HepG2 (cell line): ENCODE measurements at regions not wholly inside any gene's neighbourhood (a gene's known extent, or its start where the extent isn't known, plus 50 kb on each side); places are given as distances from the start of the nearest gene placed in this dataset.

Experiments
- DMAP1 ChIP-seq: IDR thresholded peaks from 2 replicates; pipeline ENCODE4 v1.6.1; 2016
- EP300 ChIP-seq, 3 experiments: sonication (generic) in 1 of 3; formaldehyde crosslinking in 1 of 3; IDR thresholded peaks; 2 replicates each; pipeline versions ENCODE4 v1.5.1 to v1.6.1; 2011 to 2020; ENCODE audit warnings: low read depth in 2 of 3, low read length in 2 of 3, borderline replicate concordance in 1 of 3, improper control_type of control experiment in 1 of 3, mild to moderate bottlenecking in 1 of 3, missing genetic modification reagents in 1 of 3, moderate library complexity in 1 of 3
- HNF4A ChIP-seq: sonication (generic); formaldehyde crosslinking; IDR thresholded peaks from 2 replicates; pipeline ENCODE4 v1.4.0; 2020; ENCODE audit warnings: missing genetic modification reagents
- HOMEZ ChIP-seq: IDR thresholded peaks from 2 replicates; pipeline ENCODE4 v1.6.1; 2016; ENCODE audit warnings: low read depth
- MAFG ChIP-seq: sonication (generic); formaldehyde crosslinking; IDR thresholded peaks from 2 replicates; pipeline ENCODE4 v1.5.1; 2020; ENCODE audit warnings: mild to moderate bottlenecking, missing genetic modification reagents
- MAFK ChIP-seq, 2 experiments: IDR thresholded peaks in 1 of 2; conservative IDR thresholded peaks in 1 of 2; 2 replicates each; pipeline ENCODE4 v1.6.1; 2011; ENCODE audit warnings: improper control_type of control experiment in 2 of 2, low read length in 2 of 2
- NFATC3 ChIP-seq: sonication (generic); formaldehyde crosslinking; IDR thresholded peaks from 2 replicates; pipeline ENCODE4 v1.5.1; 2020; ENCODE audit warnings: mild to moderate bottlenecking, missing genetic modification reagents
- NFE2L2 ChIP-seq: fragments of 150-350 bp; IDR thresholded peaks from 2 replicates; pipeline ENCODE4 v1.6.1; 2014; ENCODE audit warnings: low read length
- RXRB ChIP-seq: IDR thresholded peaks from 2 replicates; pipeline ENCODE4 v1.6.1; 2016; ENCODE audit warnings: borderline replicate concordance, missing genetic modification reagents, missing compliant biosample characterization
- SALL2 ChIP-seq: sonication (generic); formaldehyde crosslinking; IDR thresholded peaks from 2 replicates; pipeline ENCODE4 v1.8.1; 2023; ENCODE audit warnings: mild to moderate bottlenecking, missing genetic modification reagents, inconsistent platforms
- SCMH1 ChIP-seq: sonication (generic); formaldehyde crosslinking; IDR thresholded peaks from 2 replicates; pipeline ENCODE4 v1.9.0; 2021; ENCODE audit warnings: missing genetic modification reagents, mild to moderate bottlenecking, borderline replicate concordance
- SMAD1 ChIP-seq: sonication (generic); formaldehyde crosslinking; IDR thresholded peaks from 2 replicates; pipeline ENCODE4 v1.4.0; 2020; ENCODE audit warnings: missing genetic modification reagents, low read depth, mild to moderate bottlenecking, borderline replicate concordance
- SOX13 ChIP-seq, 3 experiments: fragments of 450-650 bp in 1 of 3; sonication (generic) in 1 of 3; formaldehyde crosslinking in 1 of 3; IDR thresholded peaks in 2 of 3; conservative IDR thresholded peaks in 1 of 3; 2 replicates each; pipeline versions ENCODE4 v1.5.0 to v1.6.1; 2016 to 2020; ENCODE audit warnings: antibody characterized with exemption in 1 of 3, mild to moderate bottlenecking in 1 of 3, missing compliant biosample characterization in 1 of 3, missing genetic modification reagents in 1 of 3, moderate library complexity in 1 of 3
- TEAD3 ChIP-seq: optimal IDR thresholded peaks from 2 replicates; pipeline ENCODE3; 2016; ENCODE audit warnings: borderline replicate concordance
- TGIF2 ChIP-seq: IDR thresholded peaks from 2 replicates; pipeline ENCODE4 v1.6.1; 2016; ENCODE audit warnings: control low read depth, missing compliant biosample characterization
- TOPORS ChIP-seq: sonication (generic); formaldehyde crosslinking; IDR thresholded peaks from 2 replicates; pipeline ENCODE4 v1.8.0; 2023; ENCODE audit warnings: mild to moderate bottlenecking, missing genetic modification reagents
- ZBTB7B ChIP-seq: sonication (generic); formaldehyde crosslinking; IDR thresholded peaks from 2 replicates; pipeline ENCODE4 v1.4.0; 2020; ENCODE audit warnings: missing genetic modification reagents
- ZFAT ChIP-seq: sonication (generic); formaldehyde crosslinking; conservative IDR thresholded peaks from 2 replicates; pipeline ENCODE4 v1.8.1; 2023; ENCODE audit warnings: missing genetic modification reagents, inconsistent platforms
- ZMYM3 ChIP-seq: sonication (generic); formaldehyde crosslinking; IDR thresholded peaks from 2 replicates; pipeline ENCODE4 v1.5.1; 2020; ENCODE audit warnings: mild to moderate bottlenecking, missing genetic modification reagents
- ZMYM4 ChIP-seq: sonication (generic); formaldehyde crosslinking; IDR thresholded peaks from 2 replicates; pipeline ENCODE4 v1.8.1; 2023; ENCODE audit warnings: mild to moderate bottlenecking, missing genetic modification reagents
- ZNF160 ChIP-seq: sonication (generic); formaldehyde crosslinking; IDR thresholded peaks from 2 replicates; pipeline ENCODE4 v1.8.0; 2022; ENCODE audit warnings: mild to moderate bottlenecking, inconsistent platforms, missing genetic modification reagents
- ZNF180 ChIP-seq: sonication (generic); formaldehyde crosslinking; IDR thresholded peaks from 2 replicates; pipeline ENCODE4 v1.4.0; 2020; ENCODE audit warnings: low read depth, missing genetic modification reagents, borderline replicate concordance
- ZNF432 ChIP-seq: sonication (generic); formaldehyde crosslinking; IDR thresholded peaks from 2 replicates; pipeline ENCODE4 v1.5.0; 2020; ENCODE audit warnings: missing genetic modification reagents, mild to moderate bottlenecking, borderline replicate concordance
- ZNF510 ChIP-seq: sonication (generic); formaldehyde crosslinking; IDR thresholded peaks from 2 replicates; pipeline ENCODE4 v1.4.0; 2020; ENCODE audit warnings: low read depth, mild to moderate bottlenecking, missing genetic modification reagents
- ZNF550 ChIP-seq: sonication (generic); formaldehyde crosslinking; IDR thresholded peaks from 2 replicates; pipeline ENCODE4 v1.4.0; 2020; ENCODE audit warnings: mild to moderate bottlenecking, missing genetic modification reagents, borderline replicate concordance
- ZNF564 ChIP-seq: sonication (generic); formaldehyde crosslinking; IDR thresholded peaks from 2 replicates; pipeline ENCODE4 v1.8.1; 2023; ENCODE audit warnings: mild to moderate bottlenecking, missing genetic modification reagents
- ZNF644 ChIP-seq: IDR thresholded peaks from 2 replicates; pipeline ENCODE4 v1.6.1; 2016; ENCODE audit warnings: low read depth
- ZNF678 ChIP-seq: sonication (generic); formaldehyde crosslinking; IDR thresholded peaks from 2 replicates; pipeline ENCODE4 v1.4.0; 2020; ENCODE audit warnings: mild to moderate bottlenecking, missing genetic modification reagents
- ZNF777 ChIP-seq: sonication (generic); formaldehyde crosslinking; IDR thresholded peaks from 2 replicates; pipeline ENCODE4 v1.4.0; 2020; ENCODE audit warnings: missing genetic modification reagents
- ZNF781 ChIP-seq: sonication (generic); formaldehyde crosslinking; IDR thresholded peaks from 2 replicates; pipeline ENCODE4 v1.5.1; 2020; ENCODE audit warnings: borderline replicate concordance, mild to moderate bottlenecking, missing genetic modification reagents; ENCODE audit errors: not compliant biosample characterization
- ZNF792 ChIP-seq: IDR thresholded peaks from 2 replicates; pipeline ENCODE4 v1.6.1; 2016
- ZNF850 ChIP-seq: sonication (generic); formaldehyde crosslinking; conservative IDR thresholded peaks from 2 replicates; pipeline ENCODE4 v1.9.0; 2021; ENCODE audit warnings: mild to moderate bottlenecking, missing genetic modification reagents

DNA sequence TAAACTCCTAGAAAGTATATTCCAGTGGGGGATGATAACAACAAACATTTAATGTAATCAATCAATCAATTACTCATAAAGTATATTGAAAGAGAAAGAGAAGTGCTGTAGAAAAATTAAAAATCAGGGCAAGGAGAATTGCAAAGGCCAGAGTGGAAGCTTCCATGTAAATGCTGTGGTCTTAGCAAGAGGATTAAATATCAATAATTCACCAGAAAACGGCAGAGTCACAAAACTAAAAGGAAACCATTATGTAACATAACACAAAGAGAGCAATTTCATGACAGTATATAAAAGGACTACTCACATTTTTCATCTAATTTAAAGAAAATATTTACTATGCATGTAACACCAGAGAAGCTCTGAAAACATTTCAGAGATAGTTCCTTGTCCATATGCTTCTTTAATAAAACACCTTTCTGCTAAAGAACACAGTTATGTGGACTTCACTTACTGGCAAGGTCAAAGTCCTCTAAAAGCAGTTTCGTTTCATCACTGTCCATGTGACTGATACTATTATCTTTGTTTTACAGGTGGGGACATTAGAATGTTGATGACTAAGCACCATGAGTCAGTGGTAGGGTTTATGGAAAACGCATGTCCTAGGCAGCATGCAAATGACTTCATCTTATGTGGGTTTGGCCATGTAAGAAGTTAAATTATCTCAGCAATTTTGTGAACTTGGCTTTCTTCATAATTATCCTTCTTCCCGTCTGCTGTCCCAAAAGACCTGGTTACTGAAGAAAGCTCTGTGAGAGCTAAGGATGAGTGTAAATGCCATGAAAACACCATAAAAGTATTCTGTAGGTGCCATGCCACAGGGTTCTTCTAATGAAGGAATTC, 185.8 kb upstream of the TENT5A start (continued):
- TF ChIP-seq ZMYM4 (peak; percentile 74; the same call in 1 of the 2 replicates), SALL2 (CRISPR knock-in tag) (no peak), SMAD1 (CRISPR knock-in tag) (no peak), TOPORS (CRISPR knock-in tag) (no peak), DMAP1 (CRISPR knock-in tag) (peak; percentile 66), HOMEZ (CRISPR knock-in tag) (peak; percentile 95; the same call in 1 of the 2 replicates), HNF4A (CRISPR knock-in tag) (peak; percentile 91), ZNF777 (CRISPR knock-in tag) (no peak), TEAD3 (CRISPR knock-in tag) (peak; percentile 68), ZNF432 (no peak), RXRB (CRISPR knock-in tag) (peak; percentile 22; the same call in 1 of the 2 replicates), NFE2L2 (peak; percentile 32; the same call in 1 of the 2 replicates), SCMH1 (CRISPR knock-in tag) (no peak), ZNF781 (CRISPR knock-in tag) (no peak), ZMYM3 (CRISPR knock-in tag) (peak; percentile 16; the same call in 1 of the 2 replicates), NFATC3 (CRISPR knock-in tag) (no peak), ZBTB7B (CRISPR knock-in tag) (no peak), ZNF644 (peak; percentile 92), EP300 (IDR thresholded peaks at IDR 0.05; ENCODE audit: low read depth in 2 of 2, low read length in 2 of 2) (peak in 1 of 2 experiments; percentile 80; a peak in 2 of 4 replicates), EP300 (CRISPR knock-in tag; IDR thresholded peaks at IDR 0.05; ENCODE audit: borderline replicate concordance) (peak; percentile 24; the same call in 1 of the 2 replicates), ZNF678 (CRISPR knock-in tag) (no peak), ZNF792 (CRISPR knock-in tag) (no peak), ZNF180 (CRISPR knock-in tag) (no peak), SOX13 (IDR thresholded peaks at IDR 0.05) (no peak), SOX13 (CRISPR knock-in tag; conservative IDR thresholded peaks at IDR 0.05 in 1 of 2, IDR thresholded peaks at IDR 0.05 in 1 of 2) (peak in 1 of 2 experiments; percentile 82; a peak in 2 of 4 replicates), MAFK (conservative IDR thresholded peaks at IDR 0.05 in 1 of 2, IDR thresholded peaks at IDR 0.05 in 1 of 2; ENCODE audit: low read length in 2 of 2) (peak; percentile 91 to 98), ZNF564 (no peak), ZNF160 (CRISPR knock-in tag) (no peak), ZNF850 (CRISPR knock-in tag) (no peak), ZFAT (CRISPR knock-in tag) (no peak), MAFG (CRISPR knock-in tag) (peak; percentile 73), ZNF550 (CRISPR knock-in tag) (no peak), TGIF2 (CRISPR knock-in tag) (peak; percentile 29; the same call in 1 of the 2 replicates), ZNF510 (CRISPR knock-in tag) (no peak)
